WTC11 (cell line): ENCODE measurements at regions not wholly inside any gene's neighbourhood (a gene's known extent, or its start where the extent isn't known, plus 50 kb on each side); places are given as distances from the start of the nearest gene placed in this dataset.

Experiments used
- ATAC-seq: fragments of 200-7000 bp; cut with Tn5 transposase; 2 replicates; pipeline ENCODE4 v1.10.0; 2021; ENCODE audit warnings: mild to moderate bottlenecking, moderate library complexity
- CTCF ChIA-PET: fragments of 300-600 bp; sonication (Branson Sonifier 250); formaldehyde crosslinking; loops from one replicate; lab custom pipeline; 2021; ENCODE audit warnings: antibody characterized with exemption; lab: Charles Lee
- POLR2A ChIA-PET: fragments of 350-600 bp; sonication (Branson Sonifier 250); formaldehyde crosslinking; loops from one replicate; lab custom pipeline; 2021; ENCODE audit warnings: antibody characterized with exemption; lab: Charles Lee
- DNase-seq: peaks from one replicate; pipeline ENCODE4 v3.0.0; 2021; ENCODE audit warnings: low spot score
- H3K27ac Mint-ChIP-seq: 2 replicates; pipeline ENCODE4 v1.8.0; 2021; ENCODE audit warnings: mixed read lengths
- H3K27me3 Mint-ChIP-seq: 2 replicates; pipeline ENCODE4 v1.8.0; 2021; ENCODE audit warnings: low read depth, mild to moderate bottlenecking, moderate library complexity, mixed read lengths
- H3K36me3 Mint-ChIP-seq: 2 replicates; pipeline ENCODE4 v1.8.0; 2021; ENCODE audit warnings: mixed read lengths
- H3K4me1 Mint-ChIP-seq: 2 replicates; pipeline ENCODE4 v1.8.0; 2022; ENCODE audit warnings: mixed read lengths
- H3K4me3 Mint-ChIP-seq: 2 replicates; pipeline ENCODE4 v1.8.0; 2021; ENCODE audit warnings: mild to moderate bottlenecking, moderate library complexity, mixed read lengths
- H3K9me3 Mint-ChIP-seq: 2 replicates; pipeline ENCODE4 v1.8.0; 2021; ENCODE audit warnings: mixed read lengths
- CDX4 ChIP-seq: fragments of 250-450 bp; sonication (Bioruptor Pico); IDR thresholded peaks from 2 replicates; pipeline ENCODE4 v1.9.0; 2021; ENCODE audit warnings: moderate library complexity, mild to moderate bottlenecking, inconsistent platforms, borderline replicate concordance
- ESRRA ChIP-seq: sonication (generic); formaldehyde crosslinking; IDR thresholded peaks from 2 replicates; pipeline ENCODE4 v1.8.1; 2022; ENCODE audit warnings: mild to moderate bottlenecking, missing genetic modification reagents, borderline replicate concordance
- GABPB1 ChIP-seq: sonication (generic); formaldehyde crosslinking; IDR thresholded peaks from 2 replicates; pipeline ENCODE4 v1.8.1; 2023; ENCODE audit warnings: mild to moderate bottlenecking, missing genetic modification reagents
- HMGA2 ChIP-seq: fragments of 250-450 bp; sonication (Bioruptor Pico); IDR thresholded peaks from 2 replicates; pipeline ENCODE4 v1.4.0; 2021; ENCODE audit warnings: mild to moderate bottlenecking, moderate library complexity
- IRF1 ChIP-seq: sonication (generic); formaldehyde crosslinking; IDR thresholded peaks from 2 replicates; pipeline ENCODE4 v1.8.0; 2023; ENCODE audit warnings: missing genetic modification reagents
- KAT7 ChIP-seq: sonication (generic); formaldehyde crosslinking; IDR thresholded peaks from 2 replicates; pipeline ENCODE4 v1.8.1; 2023; ENCODE audit warnings: missing genetic modification reagents, mild to moderate bottlenecking, borderline replicate concordance
- OVOL2 ChIP-seq: fragments of 250-450 bp; sonication (Bioruptor Pico); IDR thresholded peaks from 2 replicates; pipeline ENCODE4 v1.9.0; 2021; ENCODE audit warnings: mild to moderate bottlenecking, borderline replicate concordance
- PREB ChIP-seq: sonication (generic); formaldehyde crosslinking; IDR thresholded peaks from 2 replicates; pipeline ENCODE4 v1.8.1; 2022; ENCODE audit warnings: mild to moderate bottlenecking, missing genetic modification reagents, moderate library complexity, borderline replicate concordance
- SOX15 ChIP-seq: fragments of 250-450 bp; sonication (Bioruptor Pico); IDR thresholded peaks from 2 replicates; pipeline ENCODE4 v1.9.0; 2021; ENCODE audit warnings: mild to moderate bottlenecking
- TEAD1 ChIP-seq: sonication (generic); formaldehyde crosslinking; IDR thresholded peaks from 2 replicates; pipeline ENCODE4 v1.8.0; 2022; ENCODE audit warnings: mild to moderate bottlenecking, missing genetic modification reagents
- ZNF281 ChIP-seq: sonication (generic); formaldehyde crosslinking; IDR thresholded peaks from 2 replicates; pipeline ENCODE4 v1.8.0; 2023; ENCODE audit warnings: mild to moderate bottlenecking, missing genetic modification reagents
- ZNF396 ChIP-seq: fragments of 250-450 bp; sonication (Bioruptor Pico); IDR thresholded peaks from 2 replicates; pipeline ENCODE4 v1.8.0; 2021; ENCODE audit warnings: mild to moderate bottlenecking, moderate library complexity, borderline replicate concordance
- ZNF423 ChIP-seq: fragments of 250-450 bp; sonication (Bioruptor Pico); IDR thresholded peaks from 2 replicates; pipeline ENCODE4 v2.1.2; 2022; ENCODE audit warnings: mild to moderate bottlenecking, moderate library complexity
- ZNF532 ChIP-seq: fragments of 250-450 bp; sonication (Bioruptor Pico); IDR thresholded peaks from 2 replicates; pipeline ENCODE4 v1.9.0; 2021; ENCODE audit warnings: mild to moderate bottlenecking, borderline replicate concordance
- ZSCAN18 ChIP-seq: fragments of 250-450 bp; sonication (Bioruptor Pico); IDR thresholded peaks from 2 replicates; pipeline ENCODE4 v2.1.2; 2022; ENCODE audit warnings: mild to moderate bottlenecking, moderate library complexity

- TF ChIP-seq HMGA2 (CRISPR knock-in tag), result no peak
- no peak for TF ChIP-seq GABPB1 (CRISPR knock-in tag)
- no peak for TF ChIP-seq ZNF532 (CRISPR knock-in tag)
- no peak for TF ChIP-seq IRF1
These were observed 136.1 kb downstream of the TFAP2A start (continued) for GRCh38 chr6:10278746-10279145.

- Mint-ChIP-seq H3K4me1 (peaks cover 18% of the 10 kb centered on the region), H3K4me3 (no peak overlapping the region), H3K27ac (no peak overlapping the region), H3K27me3 (no peaks in the 10 kb centered on the region), H3K9me3 (peaks cover 25% of the 10 kb centered on the region), H3K36me3 (peaks cover 9% of the 10 kb centered on the region)
- DNase-seq, result no peak
- no peak for ATAC-seq
- POLR2A ChIA-PET, result no interaction called here
- CTCF ChIA-PET, result interaction anchor here (0.7 kb wide), 1 partner anchor 517 kb away, joined by 3 read pairs; no protein-coding TSS in a partner anchor
- TF ChIP-seq SOX15 (CRISPR knock-in tag) (no peak), PREB (CRISPR knock-in tag) (no peak), OVOL2 (CRISPR knock-in tag) (no peak), ZSCAN18 (CRISPR knock-in tag) (no peak), CDX4 (CRISPR knock-in tag) (no peak), ZNF281 (CRISPR knock-in tag) (no peak), ZNF396 (no peak), ZNF423 (CRISPR knock-in tag) (no peak), ESRRA (CRISPR knock-in tag) (no peak), TEAD1 (CRISPR knock-in tag) (no peak), KAT7 (CRISPR knock-in tag) (no peak)
These were observed 138.1 kb downstream of the TFAP2A start for GRCh38 chr6:10276660-10277287.
